GM18517 (cell line): ENCODE measurements at regions not wholly inside any gene's neighbourhood (a gene's known extent, or its start where the extent isn't known, plus 50 kb on each side); places are given as distances from the start of the nearest gene placed in this dataset.

Source experiments
- ATAC-seq: cut with Tn5 transposase; IDR thresholded peaks from one replicate; pipeline ENCODE4 v1.9.1; 2021; ENCODE audit warnings: mild to moderate bottlenecking, moderate library complexity; ENCODE audit not compliant: unreplicated experiment

DNA sequence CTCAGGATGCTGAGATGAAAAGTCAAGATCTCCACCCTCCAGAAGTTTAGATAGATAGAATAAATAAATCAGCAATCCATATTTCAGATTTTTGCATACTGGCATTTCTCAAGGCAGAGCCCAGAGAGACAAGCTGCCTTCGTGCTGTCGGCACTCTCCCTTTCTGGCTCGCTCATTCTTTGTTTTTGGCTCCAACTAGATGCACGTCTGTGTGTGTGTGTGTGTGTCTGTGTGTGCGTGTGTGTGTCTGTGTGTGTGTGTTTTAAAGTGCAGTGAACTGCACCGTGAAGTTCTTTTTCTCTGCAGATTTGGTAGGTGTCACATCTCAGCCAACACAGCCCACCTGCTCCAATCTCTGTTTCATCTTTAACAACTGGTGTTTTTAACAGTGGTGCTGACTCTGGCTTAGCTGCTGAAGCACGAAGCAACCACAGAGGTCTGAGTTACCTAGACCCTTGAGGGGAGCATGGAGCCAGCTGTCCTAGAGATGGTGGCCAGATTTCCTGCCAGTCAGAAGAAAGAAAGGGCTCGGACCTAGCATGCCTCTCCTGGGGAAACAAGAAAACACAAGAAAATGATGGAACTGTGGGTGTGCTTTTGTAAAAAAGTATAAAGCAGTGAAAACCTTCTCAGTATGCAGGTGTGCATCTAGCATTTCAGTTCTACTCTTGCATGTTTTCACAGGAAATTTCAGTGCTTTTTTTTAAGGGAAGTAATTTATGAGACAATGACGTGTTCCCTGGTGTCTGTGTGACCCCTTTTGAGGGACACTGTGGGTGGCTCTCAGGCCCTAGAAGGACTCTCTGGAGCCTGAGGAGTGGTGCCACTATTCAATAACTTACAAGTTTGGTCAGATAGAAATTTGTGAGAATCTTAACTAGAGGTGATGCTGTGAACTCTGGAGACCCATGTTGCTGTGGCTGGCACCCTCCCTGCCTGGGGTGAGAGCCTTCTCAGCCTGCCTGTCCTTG, 364.3 kb downstream of the RNF144A start:
- ATAC-seq = no peak

DNA sequence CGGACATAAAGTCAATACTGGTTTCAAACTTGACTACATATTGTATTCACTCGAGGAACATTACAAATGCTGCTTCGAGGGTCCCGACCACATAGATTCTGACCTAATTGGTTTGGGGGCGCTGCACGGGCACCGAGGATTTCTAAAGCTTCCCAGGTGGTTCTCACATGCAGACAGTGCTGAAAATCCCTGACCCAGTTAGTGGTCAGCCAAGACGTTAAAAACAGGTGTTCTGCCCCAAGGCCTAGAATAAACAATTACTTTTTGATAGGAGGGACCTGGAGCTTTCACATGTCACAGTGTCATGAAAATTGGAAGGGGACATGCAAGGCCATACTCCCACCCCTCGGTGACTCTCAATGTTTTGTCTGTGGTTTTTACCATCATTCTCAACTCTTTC, 368.9 kb downstream of the RNF144A start:
- ATAC-seq = no peak

DNA sequence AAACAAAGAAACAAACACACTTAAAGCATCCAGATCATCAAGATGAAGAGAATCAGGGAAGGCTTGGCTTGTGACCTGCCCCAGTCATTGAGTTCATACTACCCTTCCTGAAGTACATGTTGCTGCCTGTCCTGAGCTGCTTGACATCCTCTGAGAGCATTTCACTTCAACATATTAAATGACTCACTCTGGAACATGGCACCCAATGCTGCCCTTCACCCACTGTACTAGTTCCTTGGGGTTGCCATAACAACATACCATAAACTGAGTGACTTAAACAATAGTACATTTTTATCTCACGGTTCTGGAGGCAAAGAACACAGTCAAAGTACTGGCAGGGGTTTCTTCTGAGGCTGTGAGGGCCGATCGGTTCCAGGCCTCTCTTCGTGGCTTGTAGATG, 371.3 kb downstream of the RNF144A start:
- no peak for ATAC-seq

DNA sequence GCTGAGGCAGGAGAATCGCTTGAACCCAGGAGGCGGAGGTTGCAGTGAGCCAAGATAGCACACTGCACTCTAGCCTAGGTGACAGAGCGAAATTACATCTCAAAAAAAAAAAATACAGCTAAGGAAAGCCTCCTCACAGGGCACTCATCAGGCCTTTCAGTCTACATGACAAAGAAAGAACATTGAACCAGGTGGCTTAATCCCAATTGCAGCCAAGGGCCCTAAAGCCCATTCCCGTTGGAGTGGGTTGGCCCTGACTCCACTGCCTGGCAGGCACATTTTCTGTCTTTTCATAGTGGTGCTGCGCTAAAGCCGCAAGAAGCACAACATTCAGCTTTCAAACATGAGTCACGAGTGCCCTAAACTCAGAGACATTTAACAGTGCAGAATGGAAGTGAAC, 372.5 kb downstream of the RNF144A start:
- no peak for ATAC-seq

DNA sequence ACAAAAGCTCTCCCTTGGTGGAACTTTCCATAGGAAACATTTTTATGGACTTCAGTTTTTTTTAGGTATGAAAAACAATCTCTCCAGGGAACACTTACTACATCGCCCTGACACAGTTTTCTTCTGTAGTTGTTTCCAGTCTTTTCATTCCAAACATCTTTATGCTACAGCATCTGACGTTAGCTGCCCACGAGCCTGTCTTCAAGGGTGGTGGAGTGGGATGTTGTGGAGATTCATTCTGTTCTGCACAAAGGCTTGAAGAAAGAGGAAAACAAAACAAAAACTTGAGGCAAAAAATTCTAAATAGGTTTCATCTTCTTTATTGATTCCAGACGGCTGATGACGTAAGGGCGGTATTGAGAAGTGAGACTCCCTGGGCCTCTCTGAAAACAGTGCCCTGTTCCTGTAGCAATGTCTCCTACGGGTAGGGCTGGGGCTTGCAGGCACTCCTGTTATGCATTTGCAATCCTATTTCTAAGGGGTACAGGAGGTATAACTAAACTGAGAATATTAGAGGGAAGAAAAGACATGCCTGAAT, 375.0 kb downstream of the RNF144A start:
- no peak for ATAC-seq

DNA sequence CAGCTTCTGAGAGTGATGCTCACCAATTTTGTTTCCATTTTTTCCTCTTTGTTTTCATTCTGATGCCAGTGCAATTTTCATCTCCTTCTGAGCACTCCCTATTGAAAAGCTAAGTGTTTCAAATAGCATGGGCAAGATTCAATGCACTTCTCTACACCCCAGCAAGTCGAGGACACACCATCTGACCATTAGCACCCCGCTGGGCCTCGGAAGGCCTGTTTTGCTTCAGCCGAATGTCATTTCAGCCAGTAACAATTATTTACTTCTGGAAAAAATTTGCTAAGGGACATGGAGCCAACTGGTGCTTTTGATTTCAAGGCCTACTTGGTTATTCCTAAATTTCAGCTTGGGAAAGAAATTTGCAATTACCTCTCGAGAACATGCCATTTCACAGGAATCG, 392.4 kb downstream of the RNF144A start:
- no peak for ATAC-seq

DNA sequence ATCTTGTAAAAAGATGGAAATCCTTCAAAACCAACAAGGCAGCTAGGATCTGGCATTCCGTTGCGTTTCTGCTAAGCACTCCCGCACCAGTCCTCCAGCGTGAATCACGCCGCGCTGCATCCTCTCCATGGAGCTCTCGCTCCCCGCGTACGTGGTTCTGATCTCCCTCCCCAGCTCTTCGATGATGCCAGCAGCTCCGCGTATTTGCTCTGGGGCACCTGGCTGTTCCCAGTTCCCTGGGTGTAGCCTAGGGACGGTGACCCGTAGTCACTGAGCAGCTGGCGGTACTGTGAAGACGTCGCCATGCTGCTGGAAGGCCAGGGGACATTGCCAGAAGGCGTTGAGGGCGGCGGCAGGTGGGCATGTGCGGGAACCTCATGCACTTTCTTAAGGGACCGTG, 407.5 kb downstream of the RNF144A start:
- ATAC-seq = no peak

DNA sequence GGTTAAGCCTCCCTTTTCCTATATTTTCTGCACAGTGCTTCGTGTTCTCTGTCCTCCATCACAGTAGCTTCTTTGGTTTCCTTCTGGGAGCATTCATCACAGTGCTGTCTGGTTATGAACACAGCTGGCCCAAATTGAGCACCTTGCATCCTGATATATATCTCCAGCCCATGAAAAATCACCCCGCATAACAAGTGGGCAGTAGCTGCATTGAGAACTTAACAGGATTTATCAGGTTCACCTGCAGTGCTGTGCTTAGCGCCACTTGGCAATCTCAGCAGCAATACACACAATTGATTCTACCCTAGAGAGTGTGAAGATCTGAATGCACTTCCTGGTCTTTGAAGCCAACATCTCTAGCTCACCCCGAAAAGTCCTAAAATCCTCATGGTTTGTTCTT, 408.0 kb downstream of the RNF144A start:
- no peak for ATAC-seq

DNA sequence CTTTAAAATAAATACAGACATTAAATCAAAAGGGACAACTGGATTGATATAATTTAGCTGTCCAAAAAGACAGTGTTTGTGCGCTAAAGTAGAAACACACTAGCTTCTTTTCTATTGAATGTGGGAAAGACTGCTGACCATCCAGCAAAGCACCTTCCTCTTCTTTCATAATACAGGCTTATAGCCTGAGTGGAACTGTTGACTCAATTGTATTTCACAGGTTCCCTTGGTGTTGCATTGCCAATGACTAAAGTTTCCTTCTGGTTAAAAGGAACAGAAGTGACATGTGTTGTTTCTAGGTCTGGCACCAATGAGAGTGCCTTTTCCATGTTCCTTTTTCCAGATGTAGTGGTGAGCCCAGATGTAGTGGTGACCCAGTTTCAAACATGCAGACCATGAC, 412.3 kb downstream of the RNF144A start:
- ATAC-seq = no peak

DNA sequence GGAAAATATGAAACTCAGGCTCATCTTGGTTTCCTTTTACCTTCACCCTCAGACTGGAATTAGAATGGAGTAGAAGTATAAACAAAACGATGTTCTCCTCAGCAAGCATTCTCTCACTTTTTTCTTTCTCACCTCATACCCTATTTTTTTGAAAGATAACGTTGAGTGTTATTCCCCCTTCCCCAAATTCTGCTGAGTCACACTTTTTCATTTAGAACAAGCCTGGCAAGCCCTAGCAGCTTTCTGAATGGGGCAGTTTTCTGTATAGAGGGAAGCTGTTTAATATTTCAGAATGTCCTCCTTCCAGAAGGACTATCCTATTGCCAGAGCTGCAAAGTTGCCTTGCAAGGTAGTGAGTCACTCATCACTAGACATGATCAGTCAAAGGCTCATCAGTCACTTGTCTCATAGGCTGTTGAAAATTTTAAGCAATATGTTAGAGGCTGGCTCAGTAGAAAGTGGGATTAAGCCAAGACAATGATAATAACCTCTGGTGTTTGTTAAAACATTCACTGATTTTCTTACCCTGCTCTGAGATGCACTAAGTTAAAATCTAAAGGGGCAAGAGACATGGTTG, 416.1 kb downstream of the RNF144A start:
- no peak for ATAC-seq

DNA sequence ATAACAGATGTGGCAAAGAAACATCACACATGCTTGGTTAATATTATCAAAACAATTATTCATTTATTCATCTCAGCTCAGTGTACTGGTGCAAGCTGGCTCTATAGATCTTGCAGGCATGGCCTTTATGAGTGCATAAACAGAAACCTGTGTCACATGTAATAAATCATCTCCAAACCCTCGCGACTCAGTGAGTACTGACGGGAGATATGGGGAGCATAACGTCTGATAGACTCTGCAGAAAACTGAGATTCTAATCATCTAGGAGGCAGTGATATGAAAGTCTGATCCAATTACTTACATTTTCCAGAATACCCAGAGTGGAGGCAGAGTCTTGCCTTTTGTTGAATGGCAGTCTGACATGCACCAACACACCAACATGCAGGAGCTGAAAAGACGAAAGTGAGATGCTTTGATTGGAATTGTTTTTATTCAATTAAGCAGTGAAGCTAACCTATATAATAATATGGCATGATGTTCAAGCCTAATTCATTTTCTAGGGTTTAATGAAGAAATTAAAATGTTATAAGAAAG, 416.8 kb downstream of the RNF144A start:
- ATAC-seq = no peak

DNA sequence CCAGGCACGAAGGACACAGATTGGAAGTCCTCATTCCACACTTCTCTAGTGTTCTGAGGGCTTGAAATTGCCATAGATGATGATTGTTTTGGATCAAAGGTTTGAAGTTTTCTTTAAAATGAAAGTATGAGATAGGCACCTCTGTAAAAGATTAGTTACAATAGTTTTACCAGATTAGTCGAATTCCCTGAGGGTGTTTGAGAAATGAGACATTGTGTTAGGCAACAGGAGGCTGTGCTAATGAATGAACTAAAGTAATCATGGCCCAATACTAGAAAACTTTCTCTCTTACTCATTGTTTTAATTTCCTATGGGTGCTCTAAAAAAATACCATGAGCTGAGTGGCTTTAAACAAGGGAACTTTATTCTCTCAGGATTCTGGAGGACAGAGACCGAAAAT, 421.7 kb downstream of the RNF144A start:
- ATAC-seq = no peak

DNA sequence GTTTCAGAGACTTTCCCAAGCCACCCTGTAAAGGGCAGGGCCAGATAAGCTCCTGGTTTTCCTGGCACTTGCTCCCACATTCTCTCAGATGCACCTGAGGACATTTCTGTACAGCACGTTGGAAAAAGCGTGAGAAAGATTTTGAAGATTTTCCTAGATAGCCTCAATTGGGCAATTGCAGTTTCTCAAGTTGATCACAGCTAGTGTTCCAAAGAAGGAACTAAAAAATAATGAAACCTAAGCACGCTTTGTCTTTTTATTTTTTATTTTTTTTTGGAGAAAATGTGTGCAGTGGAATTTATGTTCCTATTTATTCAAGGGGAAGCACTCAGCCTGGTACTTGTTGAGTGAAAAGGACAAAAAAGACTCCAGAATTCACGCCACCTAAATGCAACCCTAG, 429.1 kb downstream of the RNF144A start:
- no peak for ATAC-seq

DNA sequence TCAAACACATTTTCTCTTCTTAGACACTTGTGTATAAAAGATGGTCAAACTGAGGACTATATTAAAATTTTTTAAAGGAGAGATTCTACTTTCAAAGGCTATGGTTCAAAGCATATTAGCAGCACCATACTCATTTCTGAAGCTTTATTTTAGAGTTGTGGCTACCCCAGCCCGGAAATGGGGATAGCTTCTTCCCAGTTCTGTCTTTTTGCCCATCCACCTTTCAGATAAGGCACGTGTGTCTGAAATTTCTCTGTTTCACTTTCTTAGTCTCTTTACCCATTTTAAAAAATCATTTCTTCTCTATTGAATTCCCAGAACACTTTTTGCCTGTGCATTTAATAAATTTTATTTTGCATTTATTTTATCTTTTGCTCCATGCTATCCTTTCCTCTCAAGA, 431.5 kb downstream of the RNF144A start:
- ATAC-seq = no peak

DNA sequence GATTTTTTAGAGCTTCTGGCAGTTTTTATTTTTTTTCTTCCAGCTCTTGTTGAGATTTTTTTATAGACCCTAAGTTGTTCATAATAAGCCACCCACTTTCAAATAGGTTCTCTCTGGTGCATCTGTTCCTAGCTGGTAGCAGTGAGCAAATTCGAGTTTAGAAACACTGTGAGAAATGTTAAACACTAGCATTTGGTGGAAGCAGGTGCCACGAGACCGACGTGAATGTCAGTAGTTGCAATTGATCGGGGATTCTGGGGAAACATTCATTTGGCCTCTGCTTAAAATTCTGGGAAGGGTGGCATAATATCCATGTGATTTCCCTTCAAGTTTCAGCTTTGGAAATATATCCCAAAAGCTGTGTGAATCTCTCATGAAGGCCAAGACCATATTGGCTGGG, 435.0 kb downstream of the RNF144A start:
- no peak for ATAC-seq

DNA sequence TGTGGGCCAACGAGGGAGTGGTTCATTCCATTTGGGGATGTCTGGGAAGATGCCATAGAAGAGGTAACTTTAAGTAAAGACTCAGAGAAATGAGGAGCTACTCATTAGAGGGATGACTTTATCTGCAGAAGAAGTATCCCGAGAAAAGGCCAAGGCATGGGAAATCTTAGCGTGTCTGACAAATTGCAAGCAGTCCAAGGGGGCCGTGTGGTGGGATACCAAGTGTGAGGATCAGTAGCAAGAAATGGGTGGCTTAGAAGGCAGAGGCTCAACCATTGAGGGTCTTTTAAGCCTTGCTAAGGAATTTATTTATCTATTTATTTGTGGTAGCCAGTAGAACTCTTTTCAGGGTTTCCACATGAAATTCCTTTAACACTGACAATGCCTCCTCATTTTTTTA, 436.4 kb downstream of the RNF144A start:
- no peak for ATAC-seq

DNA sequence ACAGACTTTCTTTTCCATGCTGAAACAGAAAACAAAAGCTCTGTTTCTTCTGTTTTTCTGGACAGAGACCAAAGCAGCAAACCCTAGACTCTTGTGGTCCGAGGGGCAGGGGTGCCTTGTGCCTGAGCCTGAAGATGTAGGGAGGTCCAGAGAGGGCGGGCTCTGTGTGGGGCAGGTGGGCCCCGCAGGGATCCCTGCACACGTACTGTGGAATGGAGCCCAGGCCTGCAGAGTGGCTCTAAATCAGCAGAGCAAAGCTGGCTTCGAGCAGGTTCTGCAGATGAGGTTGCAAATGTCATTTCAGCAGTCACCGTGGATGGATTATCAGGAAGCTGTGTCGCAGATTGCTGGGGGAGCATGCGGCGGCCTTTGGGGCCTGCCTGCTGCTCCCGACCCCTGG, 438.6 kb downstream of the RNF144A start:
- ATAC-seq = no peak

DNA sequence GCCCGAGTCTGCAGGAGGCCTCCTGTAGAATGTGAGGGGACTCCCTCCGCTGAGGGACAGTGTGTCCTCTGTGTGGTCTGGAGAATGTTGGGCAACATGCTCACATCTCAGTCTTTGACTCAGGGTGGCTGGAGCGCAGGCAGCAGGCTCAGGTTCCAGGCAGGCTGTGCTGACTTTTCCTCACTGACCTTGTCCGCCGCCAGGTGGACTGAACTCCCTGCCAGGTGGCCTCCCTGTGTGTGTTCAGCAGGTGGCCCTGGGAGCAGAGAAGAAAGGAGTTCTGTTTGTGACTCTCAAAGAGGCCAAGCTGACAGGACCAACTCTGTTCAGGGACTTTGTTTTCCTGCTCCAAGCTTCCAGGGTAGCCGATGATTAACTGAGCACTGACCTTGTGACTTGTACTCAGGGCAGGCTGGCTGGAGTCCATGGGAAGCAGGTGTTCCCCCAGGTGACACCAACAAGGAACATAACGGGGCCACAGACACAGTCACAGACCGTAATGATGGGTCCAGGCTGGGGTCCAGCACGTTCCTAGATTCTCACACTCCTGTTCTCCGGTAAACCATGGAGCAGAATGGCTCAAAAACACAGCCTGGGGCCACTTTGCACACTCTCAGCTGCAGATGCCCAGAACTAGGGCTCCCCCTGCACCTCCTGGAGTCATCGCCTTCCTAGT, 439.8 kb downstream of the RNF144A start:
- ATAC-seq = no peak

DNA sequence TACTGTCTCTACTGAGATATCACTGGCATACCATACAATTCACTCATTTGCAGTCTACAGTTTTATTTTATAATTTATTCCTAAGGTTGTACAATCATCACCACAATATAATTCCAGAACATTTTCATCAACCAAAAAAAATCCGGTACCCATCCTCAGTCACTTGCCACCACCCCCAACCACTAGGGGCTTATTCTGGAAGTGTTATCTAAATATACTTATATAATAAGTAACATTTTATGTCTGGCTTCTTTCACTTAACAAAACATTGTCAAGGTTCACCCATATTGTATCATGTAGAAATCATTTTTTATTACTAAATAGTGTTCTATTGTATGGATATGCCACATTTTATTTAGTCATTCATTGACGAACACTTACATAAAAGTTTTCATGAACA, 440.8 kb downstream of the RNF144A start:
- ATAC-seq = no peak

DNA sequence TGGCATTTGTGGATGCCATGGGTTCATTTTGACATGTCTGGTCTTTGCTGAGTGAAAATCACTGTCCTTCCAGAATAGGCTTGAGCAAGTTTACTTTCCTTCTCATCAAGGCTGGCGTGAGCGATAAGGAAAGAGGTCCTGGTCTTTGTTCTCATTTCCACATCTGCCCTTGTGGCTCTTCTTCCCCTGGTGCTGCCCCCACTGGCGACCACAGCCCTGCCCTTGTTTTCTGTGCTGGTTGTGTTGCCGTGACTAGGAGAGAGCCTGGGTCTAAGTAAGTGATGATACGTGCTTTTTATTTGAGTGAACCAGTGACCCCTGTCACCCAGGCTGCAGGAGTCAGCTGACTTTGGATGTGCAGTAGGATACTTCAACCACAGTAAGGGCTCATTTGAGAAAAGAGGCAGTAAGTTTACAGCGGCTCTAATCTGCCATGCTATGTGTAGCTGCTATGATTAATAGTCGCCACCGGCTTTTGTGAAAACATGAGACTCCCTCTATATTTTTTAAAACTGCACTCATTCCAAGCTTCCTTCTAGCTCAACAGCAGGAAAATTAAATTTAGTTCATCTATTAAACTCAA, 441.7 kb downstream of the RNF144A start:
- no peak for ATAC-seq

DNA sequence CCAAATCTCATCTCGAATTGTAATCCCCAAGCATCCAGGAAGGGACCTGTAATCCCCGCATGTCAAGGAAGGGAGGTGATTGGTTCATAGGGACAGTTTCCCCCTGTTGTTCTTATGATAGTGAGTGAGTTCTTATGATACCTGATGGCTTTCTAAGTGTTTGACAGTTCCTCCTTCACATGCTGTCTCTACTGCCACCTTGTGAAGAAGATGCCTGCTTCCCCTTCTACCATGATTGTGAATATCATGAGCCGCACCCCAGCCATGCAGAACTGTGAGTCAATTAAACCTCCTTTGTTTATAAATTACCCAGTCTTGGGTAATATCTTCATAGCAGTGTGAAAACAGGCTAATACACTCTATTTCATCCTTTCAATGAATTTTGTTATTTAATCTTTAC, 446.7 kb downstream of the RNF144A start:
- ATAC-seq = no peak
